HCT116 (cell line): ENCODE measurements at regions not wholly inside any gene's neighbourhood (a gene's known extent, or its start where the extent isn't known, plus 50 kb on each side); places are given as distances from the start of the nearest gene placed in this dataset.

Experiments
- CEBPB ChIP-seq: IDR thresholded peaks from 2 replicates; pipeline ENCODE4 v1.6.1; 2012; ENCODE audit warnings: low read depth
- EGR1 ChIP-seq: IDR thresholded peaks from 2 replicates; pipeline ENCODE4 v1.6.1; 2012; ENCODE audit warnings: low read depth
- ELF1 ChIP-seq: IDR thresholded peaks from 2 replicates; pipeline ENCODE4 v1.6.1; 2012; ENCODE audit warnings: low read depth, borderline replicate concordance
- EZH2 ChIP-seq: fragments of 200-600 bp; sonication (generic); IDR thresholded peaks from 2 replicates; pipeline ENCODE4 v1.6.1; 2017; ENCODE audit warnings: antibody characterized with exemption, mixed run types
- JUND ChIP-seq: IDR thresholded peaks from 2 replicates; pipeline ENCODE4 v1.6.1; 2012
- POLR2A ChIP-seq: IDR thresholded peaks from 2 replicates; pipeline ENCODE4 v1.7.0; 2011; ENCODE audit warnings: borderline replicate concordance; ENCODE audit not compliant: insufficient read depth, insufficient read length; ENCODE audit errors: extremely low read depth
- POLR2AphosphoS5 ChIP-seq: IDR thresholded peaks from 2 replicates; pipeline ENCODE4 v1.6.1; 2011; ENCODE audit warnings: mild to moderate bottlenecking, low read depth, low read length, moderate library complexity
- RAD21 ChIP-seq: IDR thresholded peaks from 2 replicates; pipeline ENCODE4 v1.6.1; 2012; ENCODE audit warnings: low read depth, mild to moderate bottlenecking
- SP1 ChIP-seq: IDR thresholded peaks from 2 replicates; pipeline ENCODE4 v1.6.1; 2012; ENCODE audit warnings: low read depth
- YY1 ChIP-seq: IDR thresholded peaks from 2 replicates; pipeline ENCODE4 v1.6.1; 2011; ENCODE audit warnings: low read length, low read depth, moderate library complexity, mild to moderate bottlenecking; ENCODE audit not compliant: insufficient replicate concordance; ENCODE audit errors: extremely low read depth
- ZBTB33 ChIP-seq: IDR thresholded peaks from 2 replicates; pipeline ENCODE4 v1.6.1; 2011; ENCODE audit warnings: mild to moderate bottlenecking, low read length, moderate library complexity; ENCODE audit not compliant: insufficient replicate concordance; ENCODE audit errors: extremely low read depth
- TF ChIP-seq, protein P1 (sequence below), 3 experiments: fragments of 200-600 bp in 1 of 3; sonication (generic) in 1 of 3; IDR thresholded peaks in 2 of 3; conservative IDR thresholded peaks in 1 of 3; 2 replicates each; pipeline ENCODE4 v1.5.1; 2012 to 2017; ENCODE audit warnings: low read depth in 2 of 3, low read length in 2 of 3, antibody characterized with exemption in 1 of 3, borderline replicate concordance in 1 of 3, control low read depth in 1 of 3, mild to moderate bottlenecking in 1 of 3, mixed read lengths in 1 of 3, mixed run types in 1 of 3, moderate library complexity in 1 of 3; ENCODE audit not compliant: insufficient read depth in 1 of 3

GRCh38 chr20:50427719-50428083, 82.5 kb upstream of the PTPN1 start:
- TF ChIP-seq YY1 (no peak), POLR2A (no peak), ELF1 (no peak), RAD21 (no peak), EZH2 (no peak), JUND (no peak), ZBTB33 (no peak), EGR1 (no peak), SP1 (no peak), CEBPB (no peak), POLR2AphosphoS5 (no peak)
- TF ChIP-seq, protein P1, sequence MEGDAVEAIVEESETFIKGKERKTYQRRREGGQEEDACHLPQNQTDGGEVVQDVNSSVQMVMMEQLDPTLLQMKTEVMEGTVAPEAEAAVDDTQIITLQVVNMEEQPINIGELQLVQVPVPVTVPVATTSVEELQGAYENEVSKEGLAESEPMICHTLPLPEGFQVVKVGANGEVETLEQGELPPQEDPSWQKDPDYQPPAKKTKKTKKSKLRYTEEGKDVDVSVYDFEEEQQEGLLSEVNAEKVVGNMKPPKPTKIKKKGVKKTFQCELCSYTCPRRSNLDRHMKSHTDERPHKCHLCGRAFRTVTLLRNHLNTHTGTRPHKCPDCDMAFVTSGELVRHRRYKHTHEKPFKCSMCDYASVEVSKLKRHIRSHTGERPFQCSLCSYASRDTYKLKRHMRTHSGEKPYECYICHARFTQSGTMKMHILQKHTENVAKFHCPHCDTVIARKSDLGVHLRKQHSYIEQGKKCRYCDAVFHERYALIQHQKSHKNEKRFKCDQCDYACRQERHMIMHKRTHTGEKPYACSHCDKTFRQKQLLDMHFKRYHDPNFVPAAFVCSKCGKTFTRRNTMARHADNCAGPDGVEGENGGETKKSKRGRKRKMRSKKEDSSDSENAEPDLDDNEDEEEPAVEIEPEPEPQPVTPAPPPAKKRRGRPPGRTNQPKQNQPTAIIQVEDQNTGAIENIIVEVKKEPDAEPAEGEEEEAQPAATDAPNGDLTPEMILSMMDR (IDR thresholded peaks at IDR 0.05 in 2 of 3, conservative IDR thresholded peaks at IDR 0.05 in 1 of 3; ENCODE audit: borderline replicate concordance in 1 of 3, insufficient read depth in 1 of 3, low read depth in 2 of 3, low read length in 2 of 3), result no peak
